ENCODE measurements at regions not wholly inside any gene's neighbourhood (a gene's known extent, or its start where the extent isn't known, plus 50 kb on each side); places are given as distances from the start of the nearest gene placed in this dataset.

DNA sequence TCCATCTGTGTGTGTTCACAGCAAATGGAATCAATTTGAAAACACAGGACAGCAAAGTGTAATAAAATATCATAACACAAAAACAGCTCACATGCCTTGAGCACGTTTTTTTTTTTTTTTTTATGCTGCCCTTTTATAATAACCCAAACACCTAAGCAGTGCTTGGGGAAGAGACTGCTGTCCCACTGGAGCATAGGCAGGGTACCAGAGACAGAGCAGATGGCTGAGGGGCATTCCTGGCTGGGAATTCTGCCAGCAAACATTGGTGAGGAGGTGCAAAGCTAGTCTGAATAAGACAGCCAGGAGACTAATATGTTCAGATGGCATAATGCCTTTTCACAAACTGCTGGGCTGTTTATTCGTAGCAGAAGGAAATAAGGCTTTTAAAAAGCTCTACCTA is 58.1 kb upstream of the SV2C start:
- TF ChIP-seq, protein P1, sequence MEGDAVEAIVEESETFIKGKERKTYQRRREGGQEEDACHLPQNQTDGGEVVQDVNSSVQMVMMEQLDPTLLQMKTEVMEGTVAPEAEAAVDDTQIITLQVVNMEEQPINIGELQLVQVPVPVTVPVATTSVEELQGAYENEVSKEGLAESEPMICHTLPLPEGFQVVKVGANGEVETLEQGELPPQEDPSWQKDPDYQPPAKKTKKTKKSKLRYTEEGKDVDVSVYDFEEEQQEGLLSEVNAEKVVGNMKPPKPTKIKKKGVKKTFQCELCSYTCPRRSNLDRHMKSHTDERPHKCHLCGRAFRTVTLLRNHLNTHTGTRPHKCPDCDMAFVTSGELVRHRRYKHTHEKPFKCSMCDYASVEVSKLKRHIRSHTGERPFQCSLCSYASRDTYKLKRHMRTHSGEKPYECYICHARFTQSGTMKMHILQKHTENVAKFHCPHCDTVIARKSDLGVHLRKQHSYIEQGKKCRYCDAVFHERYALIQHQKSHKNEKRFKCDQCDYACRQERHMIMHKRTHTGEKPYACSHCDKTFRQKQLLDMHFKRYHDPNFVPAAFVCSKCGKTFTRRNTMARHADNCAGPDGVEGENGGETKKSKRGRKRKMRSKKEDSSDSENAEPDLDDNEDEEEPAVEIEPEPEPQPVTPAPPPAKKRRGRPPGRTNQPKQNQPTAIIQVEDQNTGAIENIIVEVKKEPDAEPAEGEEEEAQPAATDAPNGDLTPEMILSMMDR (conservative IDR thresholded peaks at IDR 0.05; ENCODE audit: low read depth, low read length) = no peak
- TF ChIP-seq EZH2 (IDR thresholded peaks at IDR 0.05; ENCODE audit: borderline replicate concordance, low read depth, low read length, poor library complexity, severe bottlenecking) = no peak
